Naive thymus-derived CD8-positive, alpha-beta T cell (primary cell): ENCODE measurements at regions not wholly inside any gene's neighbourhood (a gene's known extent, or its start where the extent isn't known, plus 50 kb on each side); places are given as distances from the start of the nearest gene placed in this dataset.
A peak's percentile ranks its signal among the peaks of the same experiment; 100 is the strongest.

Source experiments
- ATAC-seq, 2 donors: fragments of 150-1000 bp; cut with Tn5 transposase in 1 of 2; sonication (Bioruptor Pico), chemical (Tn5 transposase) in 1 of 2; 1 replicate in 1 of 2; 2 replicates in 1 of 2; pipeline ENCODE4 v1.10.0; 2021; ENCODE audit warnings: mild to moderate bottlenecking in 2 of 2, moderate library complexity in 2 of 2
- POLR2A ChIA-PET: fragments of 350-600 bp; sonication (Branson Sonifier 250); formaldehyde crosslinking; loops from one replicate; lab custom pipeline; 2021; ENCODE audit warnings: antibody characterized with exemption; lab: Charles Lee
- DNase-seq, 10 donors: peaks; one replicate each; pipeline versions ENCODE4 v3.0.0 to v3.0.0-alpha.2; 2020 to 2022
- H3K27ac Mint-ChIP-seq, 10 donors: one replicate each; pipeline ENCODE4 v1.8.0; 2020 to 2022; ENCODE audit warnings: mild to moderate bottlenecking in 10 of 10, mixed read lengths in 10 of 10, moderate library complexity in 4 of 10, inconsistent platforms in 1 of 10
- H3K27me3 Mint-ChIP-seq, 5 donors: one replicate each; pipeline ENCODE4 v1.8.0; 2021 to 2022; ENCODE audit warnings: mixed read lengths in 5 of 5
- H3K36me3 Mint-ChIP-seq, 3 donors: one replicate each; pipeline ENCODE4 v1.8.0; 2020 to 2022; ENCODE audit warnings: mixed read lengths in 3 of 3, mild to moderate bottlenecking in 2 of 3, inconsistent platforms in 1 of 3
- H3K4me1 Mint-ChIP-seq, 4 donors: one replicate each; pipeline ENCODE4 v1.8.0; 2021 to 2022; ENCODE audit warnings: mixed read lengths in 4 of 4
- H3K4me3 Mint-ChIP-seq, 10 donors: one replicate each; pipeline ENCODE4 v1.8.0; 2020 to 2022; ENCODE audit warnings: mild to moderate bottlenecking in 10 of 10, mixed read lengths in 10 of 10, moderate library complexity in 6 of 10, inconsistent platforms in 1 of 10
- H3K9me3 Mint-ChIP-seq, 9 donors: one replicate each; pipeline ENCODE4 v1.8.0; 2020 to 2022; ENCODE audit warnings: mixed read lengths in 9 of 9, mild to moderate bottlenecking in 3 of 9, inconsistent platforms in 1 of 9, moderate library complexity in 1 of 9

GRCh38 chr1:166221316-166221715 is 54.5 kb upstream of the FAM78B start:
- DNase-seq (no peak), ATAC-seq (no peak)
- POLR2A ChIA-PET = no interaction called here
- Mint-ChIP-seq H3K27me3 (peaks cover 0 to 12% (median 0%) of the 10 kb centered on the region in 5 donors), H3K4me1 (no peaks in the 10 kb centered on the region), H3K36me3 (peaks cover 0 to 41% (median 3%) of the 10 kb centered on the region in 3 donors), H3K4me3 (no peak overlapping the region), H3K9me3 (peaks cover 19 to 76% (median 50%) of the 10 kb centered on the region in 9 donors), H3K27ac (no peak overlapping the region)

GRCh38 chr1:166233750-166234366 is 67.1 kb upstream of the FAM78B start:
- ATAC-seq (no peak), DNase-seq (no peak)
- Mint-ChIP-seq H3K27ac (no peak overlapping the region), H3K9me3 (peaks cover 12 to 47% (median 25%) of the 10 kb centered on the region in 9 donors), H3K4me1 (no peaks in the 10 kb centered on the region), H3K4me3 (no peak overlapping the region), H3K36me3 (peaks cover 0 to 22% (median 1%) of the 10 kb centered on the region in 3 donors), H3K27me3 (peaks cover 5 to 15% (median 5%) of the 10 kb centered on the region in 5 donors)
- POLR2A ChIA-PET = no interaction called here

GRCh38 chr1:166235728-166236127 is 68.9 kb upstream of the FAM78B start:
- Mint-ChIP-seq H3K9me3 (peaks cover 6 to 35% (median 21%) of the 10 kb centered on the region in 9 donors), H3K27me3 (peaks cover 5 to 15% (median 5%) of the 10 kb centered on the region in 5 donors), H3K36me3 (peaks cover 0 to 21% (median 1%) of the 10 kb centered on the region in 3 donors), H3K4me1 (no peaks in the 10 kb centered on the region), H3K4me3 (no peak overlapping the region), H3K27ac (no peak overlapping the region)
- ATAC-seq = no peak
- POLR2A ChIA-PET = no interaction called here
- DNase-seq = no peak

GRCh38 chr1:166237675-166238074 is 70.9 kb upstream of the FAM78B start:
- POLR2A ChIA-PET = no interaction called here
- DNase-seq (no peak), ATAC-seq (no peak)
- no peak overlapping the region for H3K4me3 Mint-ChIP-seq
- peaks cover 4 to 15% (median 5%) of the 10 kb centered on the region in 5 donors for H3K27me3 Mint-ChIP-seq
- H3K27ac Mint-ChIP-seq = no peak overlapping the region
- H3K36me3 Mint-ChIP-seq = peaks cover 0 to 4% (median 1%) of the 10 kb centered on the region in 3 donors
- H3K9me3 Mint-ChIP-seq = peaks cover 0 to 17% (median 10%) of the 10 kb centered on the region in 9 donors
- no peaks in the 10 kb centered on the region for H3K4me1 Mint-ChIP-seq

GRCh38 chr1:166253076-166253779 is 86.4 kb upstream of the FAM78B start:
- peaks cover 0 to 8% (median 0%) of the 10 kb centered on the region in 5 donors for H3K27me3 Mint-ChIP-seq
- H3K4me1 Mint-ChIP-seq = no peaks in the 10 kb centered on the region
- H3K36me3 Mint-ChIP-seq = peaks cover 0 to 24% (median 0%) of the 10 kb centered on the region in 3 donors
- H3K9me3 Mint-ChIP-seq = peaks cover 0 to 53% (median 32%) of the 10 kb centered on the region in 9 donors
- DNase-seq (no peak), ATAC-seq (no peak)
- no peak overlapping the region for H3K27ac Mint-ChIP-seq
- POLR2A ChIA-PET = no interaction called here
- no peak overlapping the region for H3K4me3 Mint-ChIP-seq

- Mint-ChIP-seq H3K27ac (no peak overlapping the region), H3K27me3 (peaks cover 0 to 8% (median 1%) of the 10 kb centered on the region in 5 donors), H3K36me3 (peaks cover 0 to 17% (median 0%) of the 10 kb centered on the region in 3 donors), H3K4me3 (no peak overlapping the region), H3K9me3 (peaks cover 0 to 31% (median 18%) of the 10 kb centered on the region in 9 donors), H3K4me1 (no peaks in the 10 kb centered on the region)
- DNase-seq = no peak
- POLR2A ChIA-PET = no interaction called here
- no peak for ATAC-seq
Measured at GRCh38 chr1:166258017-166258416, 91.2 kb upstream of the FAM78B start.

- no peak for DNase-seq
- Mint-ChIP-seq H3K36me3 (peaks cover 0 to 9% (median 0%) of the 10 kb centered on the region in 3 donors), H3K27ac (no peak overlapping the region), H3K4me1 (no peaks in the 10 kb centered on the region), H3K9me3 (peaks cover 0 to 15% (median 3%) of the 10 kb centered on the region in 9 donors), H3K27me3 (peaks cover 2 to 22% (median 10%) of the 10 kb centered on the region in 5 donors), H3K4me3 (no peak overlapping the region)
- POLR2A ChIA-PET = no interaction called here
- no peak for ATAC-seq
Measured at GRCh38 chr1:166261511-166261910, 94.7 kb upstream of the FAM78B start.

DNA sequence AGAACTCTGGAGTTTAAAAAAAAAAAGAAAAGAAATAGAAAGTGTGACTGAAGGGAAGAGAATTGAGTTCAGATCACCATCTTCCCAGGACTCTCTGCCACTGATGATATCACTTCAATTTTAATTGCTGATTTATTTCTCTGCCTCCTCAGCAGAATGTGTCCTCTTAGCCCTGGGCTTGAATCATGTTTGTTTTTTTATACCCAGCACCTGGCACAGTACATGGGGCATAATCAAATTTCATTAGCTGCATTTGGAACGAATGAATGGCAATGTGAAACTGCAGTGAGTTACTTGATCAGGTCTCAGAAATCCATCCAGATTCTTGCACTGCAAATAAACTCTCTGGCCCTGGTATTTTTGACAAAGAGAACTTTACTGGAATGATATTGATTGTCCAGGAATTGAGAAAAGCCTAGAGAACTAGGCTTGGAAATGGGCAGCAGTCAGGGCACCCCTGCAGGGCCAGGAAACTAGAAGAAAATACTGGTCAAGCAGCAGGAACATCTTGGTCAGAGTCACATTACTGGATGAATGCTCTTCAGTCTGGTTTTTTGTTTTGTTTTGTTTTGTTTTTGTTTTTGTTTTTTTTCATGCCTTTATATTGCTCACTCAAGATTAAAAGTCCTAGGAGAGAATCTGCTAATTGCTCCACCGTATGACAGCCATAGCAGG is 103.8 kb upstream of the FAM78B start:
- peaks cover 0 to 10% (median 4%) of the 10 kb centered on the region in 9 donors for H3K9me3 Mint-ChIP-seq
- ATAC-seq = no peak
- POLR2A ChIA-PET = no interaction called here

DNA sequence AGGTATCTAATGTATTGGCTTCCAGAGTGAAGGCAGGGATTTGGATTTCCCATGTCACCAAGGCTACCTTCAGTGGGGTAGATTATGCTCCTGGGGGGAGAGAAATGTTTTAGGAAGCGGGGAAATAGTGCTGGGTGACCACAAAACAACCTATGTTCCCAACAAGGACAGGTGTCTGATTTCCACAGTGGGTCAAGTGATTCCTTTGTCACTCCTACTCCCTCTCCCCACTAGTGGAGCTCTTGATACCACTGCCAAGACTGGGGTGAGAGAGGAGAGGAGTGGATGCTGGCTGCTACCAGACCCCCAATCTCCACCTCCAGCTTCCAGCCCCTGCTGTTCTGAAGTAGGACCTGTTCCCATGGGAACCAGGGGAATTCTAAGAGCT is 104.3 kb upstream of the FAM78B start:
- POLR2A ChIA-PET = no interaction called here
- Mint-ChIP-seq H3K27me3 (peaks cover under 1 to 7% (median 5%) of the 10 kb centered on the region in 5 donors), H3K36me3 (peaks cover 0 to 3% (median 0%) of the 10 kb centered on the region in 3 donors), H3K27ac (no peak overlapping the region), H3K9me3 (peaks cover 0 to 14% (median 4%) of the 10 kb centered on the region in 9 donors), H3K4me3 (no peak overlapping the region), H3K4me1 (no peaks in the 10 kb centered on the region)
- ATAC-seq = no peak
- DNase-seq = no peak

More for the DNA sequence above, 103.8 kb upstream of the FAM78B start:
- Mint-ChIP-seq H3K27me3 (peaks cover 0 to 8% (median 4%) of the 10 kb centered on the region in 5 donors), H3K27ac (no peak overlapping the region), H3K4me1 (no peaks in the 10 kb centered on the region), H3K36me3 (peaks cover 0 to 4% (median 0%) of the 10 kb centered on the region in 3 donors), H3K4me3 (no peak overlapping the region)
- DNase-seq = no peak

DNA sequence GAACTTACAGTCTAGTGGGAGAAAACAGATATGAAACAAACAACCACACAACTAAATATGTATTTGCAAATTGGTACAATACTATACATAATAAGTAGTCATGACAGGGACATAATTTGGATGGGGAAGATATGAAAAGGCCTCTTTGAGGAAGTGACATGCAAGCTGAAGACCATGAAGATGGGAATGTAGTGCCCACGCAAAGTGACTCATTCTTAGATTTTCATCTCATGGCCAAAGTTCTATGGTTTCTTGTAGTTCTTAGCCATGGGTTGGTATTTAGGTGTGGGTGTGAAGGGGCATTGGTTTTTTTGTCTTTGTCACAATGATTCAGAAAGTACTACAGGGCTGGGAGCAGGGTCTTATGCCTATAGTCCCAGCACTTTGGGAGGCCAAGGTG is 105.4 kb upstream of the FAM78B start:
- Mint-ChIP-seq H3K27ac (no peak overlapping the region), H3K36me3 (no peaks in the 10 kb centered on the region), H3K4me3 (no peak overlapping the region), H3K27me3 (peaks cover 0 to 13% (median 2%) of the 10 kb centered on the region in 5 donors), H3K4me1 (no peaks in the 10 kb centered on the region), H3K9me3 (peaks cover 0 to 20% (median 6%) of the 10 kb centered on the region in 9 donors)
- ATAC-seq (no peak), DNase-seq (no peak)
- POLR2A ChIA-PET = no interaction called here

GRCh38 chr1:166272851-166273250 is 106.0 kb upstream of the FAM78B start:
- no peaks in the 10 kb centered on the region for H3K36me3 Mint-ChIP-seq
- peaks cover 0 to 13% (median 2%) of the 10 kb centered on the region in 5 donors for H3K27me3 Mint-ChIP-seq
- no peaks in the 10 kb centered on the region for H3K4me1 Mint-ChIP-seq
- POLR2A ChIA-PET = no interaction called here
- no peak for DNase-seq
- H3K9me3 Mint-ChIP-seq = peaks cover 0 to 18% (median 7%) of the 10 kb centered on the region in 9 donors
- H3K4me3 Mint-ChIP-seq = no peak overlapping the region
- peak overlapping the region in 1 of 10 donors; percentile 31 for H3K27ac Mint-ChIP-seq
- no peak for ATAC-seq

- DNase-seq (no peak), ATAC-seq (no peak)
- POLR2A ChIA-PET = no interaction called here
- peaks cover 0 to 21% (median 7%) of the 10 kb centered on the region in 9 donors for H3K9me3 Mint-ChIP-seq
- H3K4me1 Mint-ChIP-seq = no peaks in the 10 kb centered on the region
- H3K27me3 Mint-ChIP-seq = peaks cover under 1 to 15% (median 2%) of the 10 kb centered on the region in 5 donors
- H3K27ac Mint-ChIP-seq = no peak overlapping the region
- no peaks in the 10 kb centered on the region for H3K36me3 Mint-ChIP-seq
- no peak overlapping the region for H3K4me3 Mint-ChIP-seq
Measured at GRCh38 chr1:166273618-166274017, 106.8 kb upstream of the FAM78B start.
